Loucy (cell line): ENCODE measurements at regions not wholly inside any gene's neighbourhood (a gene's known extent, or its start where the extent isn't known, plus 50 kb on each side); places are given as distances from the start of the nearest gene placed in this dataset.

ENCODE experiments used
- H2AFZ ChIP-seq: fragments of 200-600 bp; sonication (generic); 2 replicates; pipeline ENCODE4 v1.6.0; 2016; ENCODE audit warnings: antibody characterized with exemption, mild to moderate bottlenecking, low read length, moderate library complexity
- H3F3A ChIP-seq: fragments of 200-600 bp; 2 replicates; pipeline ENCODE4 v1.6.0; 2016; ENCODE audit warnings: antibody characterized with exemption, low read depth, mild to moderate bottlenecking
- H3K27me3 ChIP-seq: fragments of 200-600 bp; sonication (generic); 2 replicates; pipeline ENCODE4 v1.6.1; 2014; ENCODE audit warnings: low read length, mild to moderate bottlenecking; ENCODE audit not compliant: insufficient read depth, poor library complexity, severe bottlenecking
- H3K36me3 ChIP-seq: fragments of 200-600 bp; sonication (generic); 2 replicates; pipeline ENCODE4 v1.6.1; 2016; ENCODE audit warnings: low read length; ENCODE audit not compliant: insufficient read depth
- H3K4me1 ChIP-seq: fragments of 200-600 bp; sonication (generic); 2 replicates; pipeline ENCODE4 v1.5.1; 2014; ENCODE audit warnings: low read length, mild to moderate bottlenecking; ENCODE audit not compliant: insufficient read depth, poor library complexity, severe bottlenecking
- H3K4me2 ChIP-seq: fragments of 200-600 bp; sonication (generic); 2 replicates; pipeline ENCODE4 v1.6.0; 2014; ENCODE audit warnings: antibody characterized with exemption, low read length, low read depth, mild to moderate bottlenecking; ENCODE audit not compliant: poor library complexity, severe bottlenecking
- H3K4me3 ChIP-seq: fragments of 200-600 bp; sonication (generic); 2 replicates; pipeline ENCODE4 v1.5.1; 2014; ENCODE audit warnings: low read length, mild to moderate bottlenecking, mixed read lengths; ENCODE audit not compliant: poor library complexity, severe bottlenecking
- H3K79me2 ChIP-seq: fragments of 200-600 bp; sonication (generic); 2 replicates; pipeline ENCODE4 v1.6.1; 2014; ENCODE audit warnings: low read length; ENCODE audit not compliant: insufficient read depth
- H3K9ac ChIP-seq: fragments of 200-600 bp; sonication (generic); 2 replicates; pipeline ENCODE4 v1.6.0; 2014; ENCODE audit warnings: mild to moderate bottlenecking, low read depth, low read length, moderate library complexity; ENCODE audit not compliant: poor library complexity, severe bottlenecking
- H3K9me2 ChIP-seq: fragments of 200-600 bp; sonication (generic); replicated peaks from 2 replicates; pipeline ENCODE4 v1.6.1; 2016; ENCODE audit warnings: low read depth, low read length, mixed read lengths
- H3K9me3 ChIP-seq: fragments of 200-600 bp; sonication (generic); 2 replicates; pipeline ENCODE4 v1.6.1; 2014; ENCODE audit warnings: mild to moderate bottlenecking, antibody characterized with exemption, low read length, low read depth; ENCODE audit not compliant: insufficient read depth
- H4K20me1 ChIP-seq: fragments of 200-600 bp; sonication (generic); 2 replicates; pipeline ENCODE4 v1.6.0; 2014; ENCODE audit warnings: antibody characterized with exemption, low read length, mild to moderate bottlenecking; ENCODE audit not compliant: insufficient read depth, poor library complexity, severe bottlenecking
- CTCF ChIP-seq: fragments of 200-600 bp; sonication (generic); conservative IDR thresholded peaks from 2 replicates; pipeline ENCODE4 v1.5.1; 2014; ENCODE audit warnings: mild to moderate bottlenecking, antibody characterized with exemption, low read length
- EZH2phosphoT487 ChIP-seq: fragments of 200-600 bp; IDR thresholded peaks from 2 replicates; pipeline ENCODE4 v1.6.1; 2018; ENCODE audit warnings: antibody characterized with exemption, mild to moderate bottlenecking, moderate library complexity, borderline replicate concordance

GRCh38 chr2:39929531-39929930 is 150.5 kb upstream of the THUMPD2 start:
- Histone ChIP-seq H3K36me3 (no peaks in the 10 kb centered on the region), H3K9me2 (no peaks in the 10 kb centered on the region), H3K9ac (no peak overlapping the region), H4K20me1 (no peaks in the 10 kb centered on the region), H3F3A (no peaks in the 10 kb centered on the region), H2AFZ (no peak overlapping the region), H3K79me2 (no peaks in the 10 kb centered on the region), H3K4me1 (no peaks in the 10 kb centered on the region), H3K9me3 (no peaks in the 10 kb centered on the region), H3K4me2 (no peak overlapping the region), H3K27me3 (no peaks in the 10 kb centered on the region), H3K4me3 (no peak overlapping the region)
- TF ChIP-seq EZH2phosphoT487 (no peak), CTCF (no peak)

GRCh38 chr2:39925312-39925711 is 146.3 kb upstream of the THUMPD2 start:
- H3K79me2 ChIP-seq: no peaks in the 10 kb centered on the region
- H3K9me3 ChIP-seq: no peaks in the 10 kb centered on the region
- no peaks in the 10 kb centered on the region for H3K36me3 ChIP-seq
- no peaks in the 10 kb centered on the region for H3F3A ChIP-seq
- H3K27me3 ChIP-seq: no peaks in the 10 kb centered on the region
- no peak overlapping the region for H3K4me2 ChIP-seq
- H2AFZ ChIP-seq: no peak overlapping the region
- no peak overlapping the region for H3K9ac ChIP-seq
- no peak for TF ChIP-seq EZH2phosphoT487
- no peak for TF ChIP-seq CTCF
- H3K4me3 ChIP-seq: no peak overlapping the region
- no peaks in the 10 kb centered on the region for H4K20me1 ChIP-seq
- H3K9me2 ChIP-seq: no peaks in the 10 kb centered on the region
- H3K4me1 ChIP-seq: peaks cover 9% of the 10 kb centered on the region

GRCh38 chr2:39923455-39923854 is 144.4 kb upstream of the THUMPD2 start:
- no peaks in the 10 kb centered on the region for H3K9me2 ChIP-seq
- H2AFZ ChIP-seq: no peak overlapping the region
- H3K9ac ChIP-seq: no peak overlapping the region
- no peaks in the 10 kb centered on the region for H3K27me3 ChIP-seq
- TF ChIP-seq CTCF (no peak), EZH2phosphoT487 (no peak)
- H3K79me2 ChIP-seq: no peaks in the 10 kb centered on the region
- no peaks in the 10 kb centered on the region for H3K9me3 ChIP-seq
- H3K4me3 ChIP-seq: no peak overlapping the region
- H3K36me3 ChIP-seq: no peaks in the 10 kb centered on the region
- H3K4me2 ChIP-seq: no peak overlapping the region
- no peaks in the 10 kb centered on the region for H4K20me1 ChIP-seq
- H3K4me1 ChIP-seq: peaks cover 24% of the 10 kb centered on the region
- H3F3A ChIP-seq: no peaks in the 10 kb centered on the region
